Jurkat, Clone E6-1 (cell line): ENCODE measurements at regions not wholly inside any gene's neighbourhood (a gene's known extent, or its start where the extent isn't known, plus 50 kb on each side); places are given as distances from the start of the nearest gene placed in this dataset.
"Not testable (repeated sequence)": the region's sequence is repeated elsewhere in the genome, so short reads cannot be mapped to it uniquely, and the experiment has no call there.

Experiments used
- DNase-seq: peaks from one replicate; pipeline ENCODE4 v3.0.0-alpha.2; 2011; ENCODE audit warnings: low read depth, low spot score
- H3K4me3 ChIP-seq: 2 replicates; pipeline ENCODE4 v1.5.1; 2011; ENCODE audit warnings: mild to moderate bottlenecking, low read length, control low read depth, moderate library complexity

DNA sequence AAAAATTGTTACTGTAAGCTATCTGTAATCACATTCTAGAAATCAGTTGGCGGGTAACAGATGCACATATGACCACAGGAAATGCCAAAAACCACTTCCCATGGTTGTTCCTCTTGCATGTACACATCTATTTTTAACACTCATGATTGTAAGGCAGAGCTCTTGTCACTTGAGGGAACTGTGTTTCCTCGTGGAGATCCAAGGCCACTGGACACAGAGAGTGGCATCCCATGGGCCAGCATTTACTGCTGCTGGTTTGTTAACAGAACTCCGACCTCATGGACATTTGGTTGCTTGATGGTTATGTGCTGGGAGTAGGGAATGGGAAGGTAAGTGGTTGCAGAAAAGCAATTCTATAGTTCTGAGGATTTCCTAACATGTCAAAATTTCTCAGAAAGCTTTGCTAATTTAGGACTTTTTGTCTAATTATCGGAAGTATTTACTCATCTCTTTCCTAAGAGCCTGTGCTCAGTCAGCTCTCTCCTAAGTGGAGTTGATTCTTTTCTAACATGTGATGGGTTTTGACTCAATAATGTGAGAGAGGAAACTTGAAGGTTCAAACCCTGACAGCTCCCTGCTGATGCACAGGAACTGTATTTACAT is 202.0 kb upstream of the NR3C1 start:
- 0 out of 2 replicates have a peak overlapping the region, but pooled peaks have one; percentile 12 for H3K4me3 ChIP-seq
- DNase-seq: peak; percentile 88

DNA sequence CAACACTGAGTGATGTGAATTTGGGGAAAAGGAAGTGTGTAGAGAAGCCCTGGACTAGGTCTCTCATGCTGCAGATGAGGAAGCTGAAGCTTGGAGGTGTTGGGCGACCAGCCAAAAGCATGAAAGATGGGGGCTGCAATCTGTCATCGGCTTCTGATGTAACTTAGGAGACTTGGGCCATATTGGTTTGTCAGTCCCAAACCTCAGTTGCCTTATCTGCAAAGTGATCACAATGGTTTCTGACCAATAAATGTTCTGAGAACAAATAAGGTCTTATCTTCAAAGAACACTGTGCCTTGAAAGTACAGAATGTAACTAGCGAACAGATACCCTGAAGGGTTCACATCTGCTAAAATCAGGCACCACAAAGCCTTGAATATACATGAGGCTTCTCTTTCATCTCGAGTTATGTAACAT is 198.4 kb upstream of the NR3C1 start:
- H3K4me3 ChIP-seq: no peak overlapping the region
- DNase-seq: peak; percentile 97

DNA sequence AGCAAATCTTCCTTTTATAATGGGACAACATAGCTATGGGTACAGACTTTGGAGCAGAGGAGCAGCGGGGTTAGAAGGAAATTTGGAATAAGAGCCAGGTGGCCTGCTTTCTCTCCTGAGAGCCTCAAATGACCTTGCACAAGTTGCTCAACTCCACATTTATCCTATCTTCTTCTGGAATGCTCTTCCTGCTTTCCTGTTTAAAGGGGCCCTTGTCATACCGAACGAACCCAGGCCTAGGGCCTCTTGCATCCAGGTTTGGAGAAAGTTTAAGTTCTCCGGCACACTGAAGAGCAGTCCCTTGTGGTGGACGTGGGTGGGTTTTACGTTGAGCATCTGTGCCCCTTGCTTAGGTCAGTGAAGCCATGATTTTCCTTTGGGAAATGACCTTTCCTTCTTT is 197.9 kb upstream of the NR3C1 start:
- DNase-seq: no peak
- H3K4me3 ChIP-seq: no peak overlapping the region

DNA sequence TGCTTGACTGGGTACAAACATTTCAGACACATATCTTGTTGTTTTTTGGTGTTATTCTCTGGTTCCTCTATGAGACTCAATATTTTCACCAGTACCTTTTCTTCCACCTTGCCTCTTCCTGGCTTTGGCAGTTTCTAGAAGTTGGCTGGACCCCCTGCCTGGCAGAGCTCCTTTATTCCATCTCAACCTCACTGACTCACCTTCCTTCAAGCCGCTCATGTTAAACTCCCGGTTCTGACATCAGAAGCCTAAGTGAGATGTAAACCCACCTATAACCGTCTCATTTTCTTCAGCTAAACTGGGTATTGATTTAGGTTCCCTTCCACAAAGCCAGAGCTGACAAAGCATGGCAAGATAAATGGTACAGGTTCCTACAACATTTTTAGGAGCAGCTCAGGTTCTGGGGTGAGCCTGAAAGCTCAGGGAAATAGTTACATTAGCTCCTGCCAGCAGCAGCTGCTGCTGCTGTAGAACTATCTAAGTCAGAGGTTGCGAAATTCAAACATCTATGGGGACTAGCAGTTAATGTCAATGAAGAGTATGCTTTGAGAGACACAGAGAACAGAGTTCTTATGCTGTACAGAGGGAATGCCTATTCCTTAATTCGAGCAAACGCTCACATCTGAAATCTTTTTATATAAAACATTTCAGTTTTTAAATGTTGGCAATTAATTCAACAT is 197.1 kb upstream of the NR3C1 start:
- DNase-seq: no peak
- H3K4me3 ChIP-seq: no peak overlapping the region

DNA sequence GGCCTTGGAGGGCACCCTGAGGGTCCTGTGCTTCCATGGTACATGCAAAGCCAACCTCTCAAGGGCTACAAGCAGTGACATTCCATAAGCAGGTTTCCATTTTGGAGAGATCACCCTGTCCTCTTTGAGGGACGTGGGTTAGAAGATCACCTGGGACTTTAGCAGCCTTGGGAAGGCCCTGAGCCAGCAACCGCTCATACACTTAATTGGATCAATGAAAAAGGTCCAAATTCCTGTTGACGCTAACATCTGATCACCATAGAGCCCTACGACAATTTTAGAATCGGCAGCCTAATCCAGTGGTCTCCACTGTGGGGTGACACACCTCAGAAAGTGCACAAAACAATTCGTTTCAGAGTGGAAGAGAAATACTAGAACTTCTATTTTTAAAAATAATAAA is 196.0 kb upstream of the NR3C1 start:
- no peak overlapping the region for H3K4me3 ChIP-seq
- no peak for DNase-seq

DNA sequence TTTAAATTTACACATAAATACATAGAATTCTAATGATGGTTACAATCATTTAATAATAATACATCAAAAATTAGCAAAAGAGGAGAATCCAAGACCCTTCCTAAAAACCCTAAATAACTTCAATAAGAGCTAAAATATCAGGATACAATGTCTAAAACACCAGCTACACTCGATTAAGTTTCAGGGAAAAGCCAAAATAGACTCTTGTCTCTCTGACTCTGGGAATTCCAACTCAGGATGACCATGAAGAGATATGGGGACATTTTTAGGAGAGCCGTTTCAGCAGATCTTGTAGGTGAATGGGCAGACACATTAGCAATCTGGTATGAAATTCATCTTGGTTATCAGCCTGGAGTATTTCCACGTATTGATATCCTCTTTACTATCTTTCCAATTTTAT is 193.3 kb upstream of the NR3C1 start:
- H3K4me3 ChIP-seq: no peak overlapping the region
- no peak for DNase-seq

DNA sequence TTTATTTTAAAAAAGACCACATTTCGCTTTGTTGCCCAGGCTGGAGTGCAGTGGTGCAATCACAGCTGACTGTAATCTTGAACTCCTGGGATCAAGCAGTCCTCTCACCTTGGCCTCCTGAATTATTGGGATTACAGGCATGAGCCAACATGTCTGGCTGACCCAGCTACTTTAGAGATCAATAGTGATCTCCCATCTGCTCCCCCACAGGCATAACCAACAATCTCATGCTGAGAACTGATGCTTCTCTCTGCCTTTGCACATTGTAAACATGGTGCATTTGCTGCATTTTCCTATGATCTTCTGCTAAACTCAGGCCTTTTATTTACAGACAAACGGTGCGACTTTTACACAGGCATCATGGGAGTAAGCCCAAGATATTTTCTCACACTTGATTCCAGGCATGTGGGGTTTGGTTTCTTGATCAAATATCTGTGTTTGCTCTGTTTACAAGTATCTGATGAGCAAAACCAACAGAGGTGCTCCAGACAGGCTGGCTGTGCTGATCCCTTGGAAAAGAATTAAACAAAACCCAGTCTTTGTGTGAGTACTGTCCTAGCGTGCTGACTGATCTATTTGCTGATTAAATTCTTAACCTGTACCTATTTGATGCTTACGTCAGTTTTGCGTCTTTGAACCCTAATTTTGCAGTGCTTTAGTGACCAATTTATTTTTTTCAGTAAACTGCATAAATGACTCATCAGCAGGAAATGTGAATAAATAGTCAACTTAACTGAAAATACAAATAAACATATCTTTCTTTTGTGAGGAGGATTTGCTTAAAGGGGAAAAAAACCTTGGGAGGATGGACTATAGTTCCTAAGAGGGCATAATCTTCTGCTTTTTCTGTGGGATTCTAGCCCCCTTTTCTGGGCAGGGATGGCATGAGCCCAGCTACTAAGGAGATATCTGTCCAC is 191.7 kb upstream of the NR3C1 start:
- no peak for DNase-seq
- H3K4me3 ChIP-seq: no peak overlapping the region

DNA sequence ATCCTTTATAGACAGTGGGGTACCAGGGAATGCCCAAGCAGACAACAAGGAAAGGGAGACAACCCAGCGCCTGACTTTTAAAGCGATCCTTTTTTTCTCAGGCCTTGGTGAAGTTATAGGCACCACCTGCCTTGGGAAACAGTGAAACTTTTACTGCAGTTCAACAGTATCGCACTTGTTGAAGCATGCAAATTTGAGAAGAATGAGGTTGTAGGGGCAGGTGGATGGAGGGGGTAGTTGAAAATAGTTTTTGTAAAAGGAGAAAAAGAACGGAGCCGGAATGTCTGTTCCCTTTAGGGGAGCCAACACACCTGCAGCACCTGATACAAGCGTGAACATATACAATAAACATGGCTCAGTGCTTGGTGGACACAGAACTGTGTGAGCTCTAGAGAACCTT is 190.2 kb upstream of the NR3C1 start:
- no peak for DNase-seq
- H3K4me3 ChIP-seq: no peak overlapping the region

DNA sequence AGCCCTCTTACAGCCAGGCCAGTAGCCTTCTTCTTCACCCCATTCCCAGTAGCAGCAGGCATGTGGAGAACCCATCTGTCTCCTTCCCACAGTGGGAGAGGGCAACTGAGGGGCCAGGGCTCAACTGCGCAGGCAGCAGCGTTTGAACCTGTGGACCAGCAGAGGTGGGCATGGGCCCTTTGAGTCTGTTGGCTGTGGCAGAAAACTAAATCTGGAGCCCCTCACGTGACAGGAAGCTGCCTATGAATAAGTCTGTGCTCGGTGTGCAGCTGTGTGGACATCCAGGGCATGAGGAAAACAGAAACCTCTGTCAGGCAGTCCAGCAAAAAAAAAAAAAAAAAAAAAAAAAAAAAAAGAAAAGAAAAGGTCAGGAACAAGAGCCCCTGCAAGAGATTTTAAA is 189.2 kb upstream of the NR3C1 start:
- DNase-seq: no peak
- no peak overlapping the region for H3K4me3 ChIP-seq

DNA sequence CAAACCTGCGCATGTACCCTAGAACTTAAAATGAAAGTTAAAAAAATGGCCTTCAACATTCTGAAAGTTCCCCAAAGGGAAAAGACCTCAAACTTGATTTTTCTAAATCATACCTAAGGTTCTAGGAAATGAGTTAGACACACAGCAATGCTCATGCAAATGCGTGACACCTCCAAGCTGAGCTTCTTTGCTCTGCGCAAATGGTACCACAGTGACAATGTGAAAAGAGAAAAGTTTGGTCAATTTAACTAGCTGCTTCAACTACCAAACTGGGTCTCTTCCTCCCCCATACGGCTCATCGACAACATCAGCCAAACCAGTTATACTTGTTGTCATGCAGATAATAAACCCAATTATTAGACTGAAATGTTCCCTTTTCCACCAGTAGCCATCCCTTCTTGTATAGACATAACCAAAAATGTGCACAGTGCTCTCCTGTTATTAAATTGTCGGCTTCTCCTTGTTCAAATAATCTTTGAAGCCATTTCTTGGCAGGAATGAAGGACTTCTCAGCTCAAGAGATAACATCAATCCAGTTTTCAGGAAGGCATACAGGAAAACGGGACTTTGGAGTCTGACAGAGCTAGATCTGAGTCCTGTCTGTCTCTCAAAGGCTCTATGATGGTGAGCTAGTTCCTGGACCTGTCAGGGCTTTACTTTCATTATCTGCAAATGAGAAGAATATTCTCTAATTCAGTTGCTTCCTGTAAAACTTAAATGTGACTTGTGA is 185.6 kb upstream of the NR3C1 start:
- no peak overlapping the region for H3K4me3 ChIP-seq
- DNase-seq: no peak

DNA sequence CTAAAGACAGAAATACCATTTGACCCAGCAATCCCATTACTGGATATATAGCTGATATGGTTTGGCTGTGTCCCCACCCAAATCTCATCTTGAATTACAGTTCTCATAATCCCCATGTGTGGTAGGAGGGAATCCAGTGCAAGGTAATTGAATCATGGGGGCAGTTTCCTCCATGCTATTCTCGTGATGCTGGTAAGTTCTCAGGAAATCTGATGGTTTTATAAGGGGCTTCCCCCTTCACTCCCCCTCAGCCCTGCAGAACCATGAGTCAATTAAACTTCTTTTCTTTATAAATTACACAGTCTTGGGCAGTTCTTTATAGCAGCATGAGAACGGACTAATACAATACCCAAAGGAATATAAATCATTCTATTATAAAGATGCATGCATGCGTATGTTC is 184.6 kb upstream of the NR3C1 start:
- H3K4me3 ChIP-seq, DNase-seq: not testable (repeated sequence)

DNA sequence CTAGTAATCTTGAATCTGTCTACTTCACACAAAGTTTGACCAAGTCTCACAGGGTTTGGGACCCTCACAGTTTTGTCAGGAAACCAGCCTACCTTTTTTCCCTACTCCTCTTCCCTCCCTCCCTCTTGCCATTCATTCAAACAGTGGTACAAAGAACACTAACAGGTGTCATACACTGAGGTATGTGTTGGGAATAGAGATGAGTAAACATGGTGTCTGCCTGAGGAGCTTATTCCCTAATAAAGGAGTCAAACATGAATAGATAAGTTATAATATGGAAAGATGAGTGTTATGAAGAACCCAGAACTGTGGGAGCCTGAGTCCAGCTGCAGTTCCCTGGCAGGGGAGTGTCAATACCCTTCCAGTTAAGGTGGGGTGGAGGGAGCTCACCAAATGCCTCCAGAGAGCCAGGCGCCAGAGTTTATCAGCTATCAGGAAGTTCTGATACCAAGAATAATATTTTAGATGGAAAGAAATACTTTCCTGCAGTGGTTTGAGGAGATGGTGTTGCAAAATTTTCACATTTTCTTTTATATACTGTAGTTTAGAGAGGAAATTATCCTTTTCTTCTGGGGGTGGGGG is 183.4 kb upstream of the NR3C1 start:
- DNase-seq: no peak
- H3K4me3 ChIP-seq: no peak overlapping the region

DNA sequence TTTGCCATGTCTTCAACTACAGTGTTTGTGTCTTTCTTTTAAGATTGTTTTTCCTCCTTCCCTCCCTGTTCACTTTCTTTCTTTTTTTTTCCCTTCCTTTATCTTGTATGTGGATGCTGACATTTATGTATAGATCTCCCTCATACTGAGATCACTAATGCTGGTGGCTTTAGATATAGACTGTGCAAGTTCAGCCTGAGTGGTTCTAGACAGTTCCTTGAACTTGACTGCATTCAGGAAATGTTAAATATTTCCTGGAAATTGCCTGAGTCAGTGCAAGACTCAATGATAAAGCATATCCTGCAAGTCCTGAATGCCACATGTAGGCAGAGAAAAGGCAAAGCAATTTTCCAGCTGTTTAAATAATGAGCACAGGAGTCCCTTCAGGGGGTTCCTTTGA is 182.5 kb upstream of the NR3C1 start:
- DNase-seq: no peak
- H3K4me3 ChIP-seq: no peak overlapping the region

DNA sequence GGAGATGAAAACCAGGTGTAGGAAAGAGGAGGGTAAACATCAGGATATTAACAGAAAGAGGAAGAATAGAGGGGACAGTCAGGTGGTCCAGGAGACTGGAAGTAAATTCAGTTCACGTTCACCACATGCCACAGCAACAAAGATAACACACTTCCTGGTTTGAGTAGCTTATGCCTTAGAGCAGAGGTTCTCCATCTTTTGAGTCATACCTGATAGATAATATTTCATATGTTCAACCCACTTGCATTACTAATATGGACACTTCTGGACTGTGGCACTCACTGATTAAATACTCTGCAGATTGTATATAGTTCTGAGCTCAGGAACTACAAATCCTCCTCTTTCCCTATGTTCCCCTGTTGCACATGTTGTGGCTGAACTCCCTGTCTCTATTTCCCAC is 179.9 kb upstream of the NR3C1 start:
- DNase-seq: no peak
- no peak overlapping the region for H3K4me3 ChIP-seq

DNA sequence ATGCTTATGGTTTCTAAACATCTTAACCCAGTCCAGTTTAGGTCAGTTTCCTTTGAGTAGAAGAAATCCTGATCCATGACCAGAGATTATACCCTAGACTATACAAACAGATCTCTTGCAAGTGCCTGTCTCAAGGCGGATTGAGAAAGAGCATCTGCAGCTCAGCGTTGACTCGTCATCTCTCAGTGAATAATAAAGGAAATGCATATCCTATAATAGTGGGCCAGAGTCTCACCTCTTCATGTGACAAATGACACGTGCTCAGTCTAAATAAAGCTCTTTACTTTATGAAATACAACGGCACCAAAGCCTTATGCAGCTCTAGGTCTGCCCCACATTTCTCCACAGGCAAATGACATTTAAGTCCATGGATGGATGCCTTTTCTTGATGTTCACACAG is 179.4 kb upstream of the NR3C1 start:
- DNase-seq: no peak
- H3K4me3 ChIP-seq: no peak overlapping the region

DNA sequence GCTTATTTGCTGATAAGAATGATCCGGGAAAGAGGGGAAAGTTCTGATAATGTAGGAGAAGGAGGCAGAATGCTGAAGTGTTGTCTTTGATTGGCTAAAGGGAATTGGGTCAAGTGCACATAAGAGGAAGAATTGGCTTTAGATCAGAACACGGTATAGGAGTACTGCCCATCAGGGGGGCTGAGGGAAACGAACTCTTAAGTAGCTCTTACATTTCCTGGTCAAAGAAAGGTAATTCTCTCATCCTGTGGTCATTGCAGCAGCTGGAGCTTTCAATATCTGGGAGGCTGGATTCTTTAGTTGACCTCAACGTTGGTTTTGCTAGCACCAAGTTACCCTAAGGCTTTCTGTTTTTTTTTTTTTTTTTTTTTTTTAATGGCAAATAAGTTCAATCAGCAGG is 178.7 kb upstream of the NR3C1 start:
- no peak for DNase-seq

DNA sequence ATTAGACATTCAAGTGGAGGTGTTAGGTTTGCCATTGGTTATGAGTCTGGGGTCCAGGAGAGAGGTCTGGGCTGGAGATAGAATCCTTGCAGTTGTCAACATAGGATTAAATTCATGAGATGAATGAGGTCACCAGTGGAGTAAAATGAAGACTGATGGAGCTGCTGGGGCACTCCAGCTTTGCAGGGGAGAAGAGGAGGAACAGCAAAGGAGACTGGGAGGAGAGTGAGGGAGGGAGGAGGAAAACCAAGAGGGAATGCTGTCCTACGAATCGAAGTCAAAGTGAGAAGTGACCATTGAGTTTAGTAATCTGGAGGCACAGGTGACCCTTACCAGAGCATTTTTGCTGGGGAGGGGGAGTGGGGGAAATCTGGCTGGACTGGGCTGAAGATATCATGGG is 178.2 kb upstream of the NR3C1 start:
- DNase-seq: no peak
- H3K4me3 ChIP-seq: no peak overlapping the region

More for the DNA sequence above, 178.7 kb upstream of the NR3C1 start:
- H3K4me3 ChIP-seq: no peak overlapping the region

DNA sequence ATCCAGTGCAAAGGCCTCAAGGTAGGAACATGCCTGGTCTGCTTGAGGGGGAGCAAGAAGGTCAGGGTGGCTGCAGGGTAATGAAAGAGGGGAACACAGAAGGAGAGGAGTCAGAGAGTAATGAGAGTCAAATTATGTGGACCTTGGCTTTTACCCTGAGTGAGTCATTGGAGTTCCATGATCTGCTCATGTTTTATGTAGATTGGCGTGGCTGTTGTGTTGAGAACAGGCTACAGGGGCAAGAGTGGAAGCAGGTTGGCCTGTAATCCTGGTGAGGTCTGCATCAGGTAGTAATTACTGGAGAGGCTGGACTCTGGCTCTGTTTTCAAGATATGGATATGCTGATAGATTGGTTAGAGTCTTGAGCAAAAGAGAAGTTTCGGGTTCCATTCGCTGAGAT is 177.7 kb upstream of the NR3C1 start:
- no peak overlapping the region for H3K4me3 ChIP-seq
- DNase-seq: no peak
